ENCODE measurements at regions not wholly inside any gene's neighbourhood (a gene's known extent, or its start where the extent isn't known, plus 50 kb on each side); places are given as distances from the start of the nearest gene placed in this dataset.

- no peak for TF ChIP-seq GATA2 (IDR thresholded peaks at IDR 0.05; ENCODE audit: low read depth, low read length)
- TF ChIP-seq GATA3 (IDR thresholded peaks at IDR 0.05; ENCODE audit: low read depth, low read length) = no peak
These were observed 694.7 kb upstream of the SALL1 start for GRCh38 chr16:51845586-51846305.

All from SH-SY5Y (cell line).